GM12865 (cell line): ENCODE measurements at regions not wholly inside any gene's neighbourhood (a gene's known extent, or its start where the extent isn't known, plus 50 kb on each side); places are given as distances from the start of the nearest gene placed in this dataset.

Experiments
- DNase-seq: peaks from one replicate; pipeline ENCODE4 v3.0.0; 2010; ENCODE audit warnings: low read depth
- H3K4me3 ChIP-seq: 2 replicates; pipeline ENCODE4 v1.5.1; 2011; ENCODE audit warnings: mild to moderate bottlenecking, low read depth, low read length, control low read depth
- CTCF ChIP-seq: IDR thresholded peaks from 2 replicates; pipeline ENCODE4 v1.5.1; 2011; ENCODE audit warnings: low read length, control low read depth, low read depth, inconsistent platforms; ENCODE audit not compliant: insufficient read depth; ENCODE audit errors: missing control alignments

- no peak for DNase-seq
- no peak for TF ChIP-seq CTCF
These were observed 731.4 kb downstream of the NR4A2 start for GRCh38 chr2:155600914-155601760.

GRCh38 chr2:155600296-155600695 lies 732.2 kb downstream of the NR4A2 start:
- no peak overlapping the region for H3K4me3 ChIP-seq
- TF ChIP-seq CTCF = no peak
- no peak for DNase-seq

More at GRCh38 chr2:155600914-155601760, 731.4 kb downstream of the NR4A2 start:
- no peak overlapping the region for H3K4me3 ChIP-seq

GRCh38 chr2:155599834-155600233 lies 732.7 kb downstream of the NR4A2 start:
- no peak overlapping the region for H3K4me3 ChIP-seq
- DNase-seq = no peak
- no peak for TF ChIP-seq CTCF

GRCh38 chr2:155583674-155584195 lies 748.8 kb downstream of the NR4A2 start:
- TF ChIP-seq CTCF = no peak

GRCh38 chr2:155574941-155575340 lies 757.6 kb downstream of the NR4A2 start:
- H3K4me3 ChIP-seq = no peak overlapping the region
- peak; percentile 3 for DNase-seq
- TF ChIP-seq CTCF = no peak

More at GRCh38 chr2:155583674-155584195, 748.8 kb downstream of the NR4A2 start:
- DNase-seq = no peak
- H3K4me3 ChIP-seq = no peak overlapping the region

GRCh38 chr2:155547571-155547970 lies 785.0 kb downstream of the NR4A2 start:
- H3K4me3 ChIP-seq = no peak overlapping the region
- no peak for TF ChIP-seq CTCF
- DNase-seq = no peak
